WTC11 (cell line): ENCODE measurements at regions not wholly inside any gene's neighbourhood (a gene's known extent, or its start where the extent isn't known, plus 50 kb on each side); places are given as distances from the start of the nearest gene placed in this dataset.
"Not testable (repeated sequence)": the region's sequence is repeated elsewhere in the genome, so short reads cannot be mapped to it uniquely, and the experiment has no call there.

ENCODE experiments used
- ATAC-seq: fragments of 200-7000 bp; cut with Tn5 transposase; 2 replicates; pipeline ENCODE4 v1.10.0; 2021; ENCODE audit warnings: mild to moderate bottlenecking, moderate library complexity
- CTCF ChIA-PET: fragments of 300-600 bp; sonication (Branson Sonifier 250); formaldehyde crosslinking; loops from one replicate; lab custom pipeline; 2021; ENCODE audit warnings: antibody characterized with exemption; lab: Charles Lee
- POLR2A ChIA-PET: fragments of 350-600 bp; sonication (Branson Sonifier 250); formaldehyde crosslinking; loops from one replicate; lab custom pipeline; 2021; ENCODE audit warnings: antibody characterized with exemption; lab: Charles Lee
- DNase-seq: peaks from one replicate; pipeline ENCODE4 v3.0.0; 2021; ENCODE audit warnings: low spot score
- H3K27ac Mint-ChIP-seq: 2 replicates; pipeline ENCODE4 v1.8.0; 2021; ENCODE audit warnings: mixed read lengths
- H3K27me3 Mint-ChIP-seq: 2 replicates; pipeline ENCODE4 v1.8.0; 2021; ENCODE audit warnings: low read depth, mild to moderate bottlenecking, moderate library complexity, mixed read lengths
- H3K36me3 Mint-ChIP-seq: 2 replicates; pipeline ENCODE4 v1.8.0; 2021; ENCODE audit warnings: mixed read lengths
- H3K4me1 Mint-ChIP-seq: 2 replicates; pipeline ENCODE4 v1.8.0; 2022; ENCODE audit warnings: mixed read lengths
- H3K4me3 Mint-ChIP-seq: 2 replicates; pipeline ENCODE4 v1.8.0; 2021; ENCODE audit warnings: mild to moderate bottlenecking, moderate library complexity, mixed read lengths
- H3K9me3 Mint-ChIP-seq: 2 replicates; pipeline ENCODE4 v1.8.0; 2021; ENCODE audit warnings: mixed read lengths
- ATF1 ChIP-seq: sonication (generic); formaldehyde crosslinking; IDR thresholded peaks from 2 replicates; pipeline ENCODE4 v1.8.1; 2023; ENCODE audit warnings: mild to moderate bottlenecking, moderate library complexity, missing genetic modification reagents
- CREB1 ChIP-seq: sonication (generic); formaldehyde crosslinking; IDR thresholded peaks from 2 replicates; pipeline ENCODE4 v1.8.0; 2023; ENCODE audit warnings: mild to moderate bottlenecking, missing genetic modification reagents
- ELF4 ChIP-seq: sonication (generic); formaldehyde crosslinking; IDR thresholded peaks from 2 replicates; pipeline ENCODE4 v1.8.1; 2022; ENCODE audit warnings: low read depth, mild to moderate bottlenecking, moderate library complexity, missing genetic modification reagents
- ESRRA ChIP-seq: sonication (generic); formaldehyde crosslinking; IDR thresholded peaks from 2 replicates; pipeline ENCODE4 v1.8.1; 2022; ENCODE audit warnings: mild to moderate bottlenecking, missing genetic modification reagents, borderline replicate concordance
- FOXK1 ChIP-seq: sonication (generic); formaldehyde crosslinking; IDR thresholded peaks from 2 replicates; pipeline ENCODE4 v1.8.0; 2022; ENCODE audit warnings: mild to moderate bottlenecking, moderate library complexity, missing genetic modification reagents
- IRF1 ChIP-seq: sonication (generic); formaldehyde crosslinking; IDR thresholded peaks from 2 replicates; pipeline ENCODE4 v1.8.0; 2023; ENCODE audit warnings: missing genetic modification reagents
- NFE2L1 ChIP-seq: sonication (generic); formaldehyde crosslinking; IDR thresholded peaks from 2 replicates; pipeline ENCODE4 v1.8.1; 2023; ENCODE audit warnings: missing genetic modification reagents
- NR2C2 ChIP-seq: sonication (generic); formaldehyde crosslinking; IDR thresholded peaks from 2 replicates; pipeline ENCODE4 v1.8.0; 2022; ENCODE audit warnings: mild to moderate bottlenecking, missing genetic modification reagents
- ZNF532 ChIP-seq: fragments of 250-450 bp; sonication (Bioruptor Pico); IDR thresholded peaks from 2 replicates; pipeline ENCODE4 v1.9.0; 2021; ENCODE audit warnings: mild to moderate bottlenecking, borderline replicate concordance
- TF ChIP-seq, protein P1 (sequence below): fragments of 250-450 bp; sonication (Bioruptor Pico); IDR thresholded peaks from 2 replicates; pipeline ENCODE4 v1.8.0; 2021; ENCODE audit warnings: mild to moderate bottlenecking
- TF ChIP-seq, protein P2 (sequence below): sonication (generic); formaldehyde crosslinking; conservative IDR thresholded peaks from 2 replicates; pipeline ENCODE4 v1.8.1; 2023; ENCODE audit warnings: mild to moderate bottlenecking, low read depth, missing genetic modification reagents, moderate library complexity
- TF ChIP-seq, protein P3 (sequence below): sonication (generic); formaldehyde crosslinking; IDR thresholded peaks from 2 replicates; pipeline ENCODE4 v1.8.1; 2022; ENCODE audit warnings: missing genetic modification reagents, borderline replicate concordance

- no peak overlapping the region for H3K4me3 Mint-ChIP-seq
- no peak overlapping the region for H3K27ac Mint-ChIP-seq
- H3K9me3 Mint-ChIP-seq = no peaks in the 10 kb centered on the region
- TF ChIP-seq IRF1 (CRISPR knock-in tag) (no peak), ATF1 (CRISPR knock-in tag) (no peak)
- TF ChIP-seq, all 79 proteins: peak for 0
- H3K27me3 Mint-ChIP-seq = no peaks in the 10 kb centered on the region
- CTCF ChIA-PET = interaction anchor here (0.6 to 2.2 kb wide), 14 partner anchors 17 to 197 kb away, joined by 3 to 13 read pairs (median 4); no protein-coding TSS in a partner anchor
- no peaks in the 10 kb centered on the region for H3K36me3 Mint-ChIP-seq
- DNase-seq (no peak), ATAC-seq (no peak)
- POLR2A ChIA-PET = interaction anchor here (0.6 kb wide), 1 partner anchor 68 kb away, joined by 3 read pairs; no protein-coding TSS in a partner anchor
- H3K4me1 Mint-ChIP-seq = peaks cover 13% of the 10 kb centered on the region
Measured at GRCh38 chr2:16722126-16722525, 56.5 kb upstream of the CYRIA start.

DNA sequence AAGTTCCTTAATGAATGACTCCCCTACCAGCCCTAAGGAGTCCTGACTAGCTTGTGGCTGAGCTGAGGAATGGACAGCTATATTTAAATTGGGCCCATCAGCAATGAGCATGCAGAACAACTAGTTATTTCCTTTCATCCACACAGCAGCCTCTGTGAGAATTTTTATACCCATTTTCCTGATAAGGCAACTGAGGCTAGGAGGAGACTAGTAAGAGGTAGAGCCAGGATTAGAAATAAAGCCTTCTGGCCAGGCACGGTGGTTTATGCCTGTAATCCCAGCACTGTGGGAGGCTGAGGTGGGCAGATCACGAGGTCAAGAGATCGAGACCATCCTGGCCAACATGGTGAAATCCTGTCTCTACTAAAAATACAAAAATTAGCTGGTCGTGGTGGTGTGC lies 55.9 kb upstream of the CYRIA start:
- ATAC-seq, H3K9me3 Mint-ChIP-seq, POLR2A ChIA-PET, H3K27me3 Mint-ChIP-seq, H3K36me3 Mint-ChIP-seq, DNase-seq, H3K27ac Mint-ChIP-seq, H3K4me3 Mint-ChIP-seq: not testable (repeated sequence)
- H3K4me1 Mint-ChIP-seq = peaks cover 13% of the 10 kb centered on the region
- CTCF ChIA-PET = interaction anchor here (2.2 kb wide), 1 partner anchor 108 kb away, joined by 13 read pairs; no protein-coding TSS in a partner anchor

- H3K4me1 Mint-ChIP-seq = peaks cover 13% of the 10 kb centered on the region
- H3K27ac Mint-ChIP-seq, H3K27me3 Mint-ChIP-seq, POLR2A ChIA-PET, H3K36me3 Mint-ChIP-seq, ATAC-seq, H3K4me3 Mint-ChIP-seq, H3K9me3 Mint-ChIP-seq, DNase-seq, CTCF ChIA-PET: not testable (repeated sequence)
Measured at GRCh38 chr2:16720737-16721136, 55.1 kb upstream of the CYRIA start.

DNA sequence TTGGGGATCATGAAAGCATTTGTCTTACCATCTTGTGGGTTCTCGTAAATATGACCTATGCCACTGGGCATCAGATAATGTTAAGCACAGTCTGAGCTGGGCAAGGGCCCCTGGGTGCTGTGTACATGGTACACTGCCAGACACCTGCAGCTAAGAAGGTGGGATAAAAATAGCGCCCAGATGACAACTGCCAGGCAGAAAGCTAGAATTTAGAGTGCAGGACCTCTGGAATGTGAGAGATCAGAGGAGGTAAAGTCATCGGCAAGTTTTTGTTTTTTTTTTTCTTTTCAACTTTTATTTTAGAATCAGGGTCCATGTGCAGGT lies 53.8 kb upstream of the CYRIA start:
- Mint-ChIP-seq H3K9me3 (no peaks in the 10 kb centered on the region), H3K27me3 (no peaks in the 10 kb centered on the region; the same call in 1 of the 2 replicates), H3K36me3 (no peaks in the 10 kb centered on the region), H3K4me3 (no peak overlapping the region), H3K27ac (no peak overlapping the region), H3K4me1 (peaks cover 13% of the 10 kb centered on the region)
- DNase-seq = no peak
- CTCF ChIA-PET = interaction anchor here (0.6 to 1.3 kb wide), 2 partner anchors 38 to 557 kb away, joined by 3 to 5 read pairs; no protein-coding TSS in a partner anchor
- no peak for ATAC-seq
- POLR2A ChIA-PET = no interaction called here
- TF ChIP-seq, protein P1, sequence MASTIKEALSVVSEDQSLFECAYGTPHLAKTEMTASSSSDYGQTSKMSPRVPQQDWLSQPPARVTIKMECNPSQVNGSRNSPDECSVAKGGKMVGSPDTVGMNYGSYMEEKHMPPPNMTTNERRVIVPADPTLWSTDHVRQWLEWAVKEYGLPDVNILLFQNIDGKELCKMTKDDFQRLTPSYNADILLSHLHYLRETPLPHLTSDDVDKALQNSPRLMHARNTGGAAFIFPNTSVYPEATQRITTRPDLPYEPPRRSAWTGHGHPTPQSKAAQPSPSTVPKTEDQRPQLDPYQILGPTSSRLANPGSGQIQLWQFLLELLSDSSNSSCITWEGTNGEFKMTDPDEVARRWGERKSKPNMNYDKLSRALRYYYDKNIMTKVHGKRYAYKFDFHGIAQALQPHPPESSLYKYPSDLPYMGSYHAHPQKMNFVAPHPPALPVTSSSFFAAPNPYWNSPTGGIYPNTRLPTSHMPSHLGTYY (CRISPR knock-in tag) = no peak
- TF ChIP-seq NFE2L1 (no peak), ESRRA (no peak), NR2C2 (CRISPR knock-in tag) (no peak), ZNF532 (CRISPR knock-in tag) (no peak), CREB1 (CRISPR knock-in tag) (no peak), ELF4 (CRISPR knock-in tag) (no peak), FOXK1 (CRISPR knock-in tag) (no peak)
- TF ChIP-seq, protein P2, sequence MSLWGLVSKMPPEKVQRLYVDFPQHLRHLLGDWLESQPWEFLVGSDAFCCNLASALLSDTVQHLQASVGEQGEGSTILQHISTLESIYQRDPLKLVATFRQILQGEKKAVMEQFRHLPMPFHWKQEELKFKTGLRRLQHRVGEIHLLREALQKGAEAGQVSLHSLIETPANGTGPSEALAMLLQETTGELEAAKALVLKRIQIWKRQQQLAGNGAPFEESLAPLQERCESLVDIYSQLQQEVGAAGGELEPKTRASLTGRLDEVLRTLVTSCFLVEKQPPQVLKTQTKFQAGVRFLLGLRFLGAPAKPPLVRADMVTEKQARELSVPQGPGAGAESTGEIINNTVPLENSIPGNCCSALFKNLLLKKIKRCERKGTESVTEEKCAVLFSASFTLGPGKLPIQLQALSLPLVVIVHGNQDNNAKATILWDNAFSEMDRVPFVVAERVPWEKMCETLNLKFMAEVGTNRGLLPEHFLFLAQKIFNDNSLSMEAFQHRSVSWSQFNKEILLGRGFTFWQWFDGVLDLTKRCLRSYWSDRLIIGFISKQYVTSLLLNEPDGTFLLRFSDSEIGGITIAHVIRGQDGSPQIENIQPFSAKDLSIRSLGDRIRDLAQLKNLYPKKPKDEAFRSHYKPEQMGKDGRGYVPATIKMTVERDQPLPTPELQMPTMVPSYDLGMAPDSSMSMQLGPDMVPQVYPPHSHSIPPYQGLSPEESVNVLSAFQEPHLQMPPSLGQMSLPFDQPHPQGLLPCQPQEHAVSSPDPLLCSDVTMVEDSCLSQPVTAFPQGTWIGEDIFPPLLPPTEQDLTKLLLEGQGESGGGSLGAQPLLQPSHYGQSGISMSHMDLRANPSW (CRISPR knock-in tag) = no peak
- TF ChIP-seq, protein P3, sequence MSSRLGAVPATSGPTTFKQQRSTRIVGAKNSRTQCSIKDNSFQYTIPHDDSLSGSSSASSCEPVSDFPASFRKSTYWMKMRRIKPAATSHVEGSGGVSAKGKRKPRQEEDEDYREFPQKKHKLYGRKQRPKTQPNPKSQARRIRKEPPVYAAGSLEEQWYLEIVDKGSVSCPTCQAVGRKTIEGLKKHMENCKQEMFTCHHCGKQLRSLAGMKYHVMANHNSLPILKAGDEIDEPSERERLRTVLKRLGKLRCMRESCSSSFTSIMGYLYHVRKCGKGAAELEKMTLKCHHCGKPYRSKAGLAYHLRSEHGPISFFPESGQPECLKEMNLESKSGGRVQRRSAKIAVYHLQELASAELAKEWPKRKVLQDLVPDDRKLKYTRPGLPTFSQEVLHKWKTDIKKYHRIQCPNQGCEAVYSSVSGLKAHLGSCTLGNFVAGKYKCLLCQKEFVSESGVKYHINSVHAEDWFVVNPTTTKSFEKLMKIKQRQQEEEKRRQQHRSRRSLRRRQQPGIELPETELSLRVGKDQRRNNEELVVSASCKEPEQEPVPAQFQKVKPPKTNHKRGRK = no peak
